ENCODE measurements at regions not wholly inside any gene's neighbourhood (a gene's known extent, or its start where the extent isn't known, plus 50 kb on each side); places are given as distances from the start of the nearest gene placed in this dataset.

DNA sequence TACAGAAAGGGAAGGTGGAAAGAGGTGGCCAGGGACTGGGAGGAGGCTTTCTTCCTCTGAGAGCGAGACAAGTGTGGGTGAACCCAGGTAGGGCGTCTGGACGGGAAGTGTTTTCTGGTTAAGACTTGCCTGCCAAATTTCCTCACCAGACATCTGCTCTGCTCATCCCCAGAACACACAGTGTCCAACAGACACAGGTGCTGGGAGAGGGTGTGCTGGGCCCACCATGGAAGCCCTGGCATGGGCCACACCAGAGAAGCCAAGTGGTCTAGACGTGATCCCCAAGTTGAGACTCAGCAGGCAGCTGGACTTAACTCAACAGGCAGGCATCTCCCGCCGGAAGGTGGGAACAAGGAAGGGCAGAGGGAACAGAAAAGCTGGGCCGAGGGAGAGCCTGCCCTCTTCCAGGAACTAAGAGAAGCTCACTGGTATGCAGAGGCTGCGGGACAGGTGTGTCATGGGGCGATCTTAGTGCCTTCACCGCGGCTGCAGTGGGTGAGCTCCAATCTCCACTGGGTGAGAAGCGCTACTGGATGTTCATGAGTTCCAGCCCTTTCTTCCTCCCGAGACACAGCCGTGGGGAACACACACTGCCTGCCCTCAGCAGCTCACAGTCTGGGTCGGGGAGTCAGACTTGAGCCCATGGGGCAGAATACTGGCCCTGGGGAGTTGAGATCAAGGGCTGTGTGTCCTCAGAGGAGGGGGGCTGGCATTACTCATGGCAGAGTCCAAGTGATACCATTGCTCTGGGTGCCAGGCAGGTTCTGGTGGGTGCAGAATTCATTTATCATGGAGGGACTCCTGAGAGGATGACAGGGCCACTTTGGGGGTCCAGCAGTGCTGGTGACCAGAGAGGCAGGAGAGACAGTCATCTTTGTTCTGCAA lies 110.2 kb downstream of the CPZ start:
- TF ChIP-seq EZH2 (IDR thresholded peaks at IDR 0.05; ENCODE audit: low read length): no peak
- TF ChIP-seq, protein P1, sequence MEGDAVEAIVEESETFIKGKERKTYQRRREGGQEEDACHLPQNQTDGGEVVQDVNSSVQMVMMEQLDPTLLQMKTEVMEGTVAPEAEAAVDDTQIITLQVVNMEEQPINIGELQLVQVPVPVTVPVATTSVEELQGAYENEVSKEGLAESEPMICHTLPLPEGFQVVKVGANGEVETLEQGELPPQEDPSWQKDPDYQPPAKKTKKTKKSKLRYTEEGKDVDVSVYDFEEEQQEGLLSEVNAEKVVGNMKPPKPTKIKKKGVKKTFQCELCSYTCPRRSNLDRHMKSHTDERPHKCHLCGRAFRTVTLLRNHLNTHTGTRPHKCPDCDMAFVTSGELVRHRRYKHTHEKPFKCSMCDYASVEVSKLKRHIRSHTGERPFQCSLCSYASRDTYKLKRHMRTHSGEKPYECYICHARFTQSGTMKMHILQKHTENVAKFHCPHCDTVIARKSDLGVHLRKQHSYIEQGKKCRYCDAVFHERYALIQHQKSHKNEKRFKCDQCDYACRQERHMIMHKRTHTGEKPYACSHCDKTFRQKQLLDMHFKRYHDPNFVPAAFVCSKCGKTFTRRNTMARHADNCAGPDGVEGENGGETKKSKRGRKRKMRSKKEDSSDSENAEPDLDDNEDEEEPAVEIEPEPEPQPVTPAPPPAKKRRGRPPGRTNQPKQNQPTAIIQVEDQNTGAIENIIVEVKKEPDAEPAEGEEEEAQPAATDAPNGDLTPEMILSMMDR (optimal IDR thresholded peaks at IDR 0.05 in 1 of 3, IDR thresholded peaks at IDR 0.05 in 1 of 3, conservative IDR thresholded peaks at IDR 0.05 in 1 of 3; ENCODE audit: extremely low read depth in 1 of 3, insufficient read depth in 2 of 3, low read length in 3 of 3): no peak
